ENCODE measurements at regions not wholly inside any gene's neighbourhood (a gene's known extent, or its start where the extent isn't known, plus 50 kb on each side); places are given as distances from the start of the nearest gene placed in this dataset.

DNA sequence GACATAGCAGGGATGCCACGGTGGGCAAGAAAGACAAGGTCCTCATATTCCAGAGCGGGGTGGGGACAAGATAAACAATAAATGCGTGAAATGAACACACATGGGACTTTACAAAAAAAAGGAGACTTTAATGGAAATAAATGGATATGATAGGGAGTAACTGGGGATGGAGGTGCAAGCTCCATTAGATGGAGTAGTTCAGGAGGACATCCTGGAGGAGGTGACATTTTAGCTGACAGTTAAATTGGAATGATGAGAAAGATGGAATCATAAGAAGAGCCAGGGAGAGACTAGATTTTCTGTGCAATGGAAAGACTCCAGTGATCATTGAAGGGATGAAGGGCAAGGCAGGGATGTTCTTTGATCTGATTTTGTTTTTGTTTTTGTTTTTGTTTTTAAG is 83.6 kb upstream of the MYL10 start:
- H3K36me3 ChIP-seq (replicated peaks; ENCODE audit: low read depth, low read length) = no peaks in the 10 kb centered on the region
- no peaks in the 10 kb centered on the region for H3K9me3 ChIP-seq (ENCODE audit: insufficient read depth, low read length)
- no peaks in the 10 kb centered on the region for H3K4me1 ChIP-seq (ENCODE audit: low read length)
- no peak overlapping the region for H3K27ac ChIP-seq (ENCODE audit: low read length)
- no peaks in the 10 kb centered on the region for H3K27me3 ChIP-seq (ENCODE audit: low read depth, low read length)
- TF ChIP-seq EZH2phosphoT487 (IDR thresholded peaks at IDR 0.05; ENCODE audit: low read depth) = no peak
- TF ChIP-seq, protein P1, sequence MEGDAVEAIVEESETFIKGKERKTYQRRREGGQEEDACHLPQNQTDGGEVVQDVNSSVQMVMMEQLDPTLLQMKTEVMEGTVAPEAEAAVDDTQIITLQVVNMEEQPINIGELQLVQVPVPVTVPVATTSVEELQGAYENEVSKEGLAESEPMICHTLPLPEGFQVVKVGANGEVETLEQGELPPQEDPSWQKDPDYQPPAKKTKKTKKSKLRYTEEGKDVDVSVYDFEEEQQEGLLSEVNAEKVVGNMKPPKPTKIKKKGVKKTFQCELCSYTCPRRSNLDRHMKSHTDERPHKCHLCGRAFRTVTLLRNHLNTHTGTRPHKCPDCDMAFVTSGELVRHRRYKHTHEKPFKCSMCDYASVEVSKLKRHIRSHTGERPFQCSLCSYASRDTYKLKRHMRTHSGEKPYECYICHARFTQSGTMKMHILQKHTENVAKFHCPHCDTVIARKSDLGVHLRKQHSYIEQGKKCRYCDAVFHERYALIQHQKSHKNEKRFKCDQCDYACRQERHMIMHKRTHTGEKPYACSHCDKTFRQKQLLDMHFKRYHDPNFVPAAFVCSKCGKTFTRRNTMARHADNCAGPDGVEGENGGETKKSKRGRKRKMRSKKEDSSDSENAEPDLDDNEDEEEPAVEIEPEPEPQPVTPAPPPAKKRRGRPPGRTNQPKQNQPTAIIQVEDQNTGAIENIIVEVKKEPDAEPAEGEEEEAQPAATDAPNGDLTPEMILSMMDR (IDR thresholded peaks at IDR 0.05; ENCODE audit: low read depth, low read length) = no peak
- no peaks in the 10 kb centered on the region for H4K20me1 ChIP-seq (ENCODE audit: insufficient read depth, low read length)
- H3K4me3 ChIP-seq (ENCODE audit: low read length) = no peak overlapping the region
- no peaks in the 10 kb centered on the region for H3K79me2 ChIP-seq (ENCODE audit: low read length)
- H3K9ac ChIP-seq (ENCODE audit: low read length) = no peak overlapping the region
- no peak overlapping the region for H2AFZ ChIP-seq (ENCODE audit: low read depth, low read length)
- no peak overlapping the region for H3K4me2 ChIP-seq (ENCODE audit: low read length)

DNA sequence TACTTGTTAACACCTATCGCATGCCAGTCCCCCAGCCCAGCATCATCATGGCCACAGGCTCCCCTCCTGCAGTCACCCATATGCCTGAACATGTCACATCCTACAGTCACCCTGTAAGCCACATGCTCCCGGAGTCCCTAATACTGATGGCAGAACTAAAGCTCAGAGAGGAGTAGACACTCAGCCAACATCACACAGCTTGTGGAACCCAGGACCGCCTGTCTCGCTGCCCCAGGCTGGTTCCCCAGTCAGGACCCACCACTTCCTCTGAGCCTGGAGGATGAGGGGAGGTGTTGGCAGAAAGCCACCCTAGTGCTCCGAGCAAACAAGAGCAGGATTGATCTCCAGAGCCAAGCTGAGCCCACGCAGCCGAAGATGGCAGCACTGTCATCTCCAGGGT is 85.0 kb upstream of the MYL10 start:
- H4K20me1 ChIP-seq (ENCODE audit: insufficient read depth, low read length) = no peaks in the 10 kb centered on the region
- TF ChIP-seq, protein P1 (IDR thresholded peaks at IDR 0.05; ENCODE audit: low read depth, low read length) = no peak
- no peaks in the 10 kb centered on the region for H3K27me3 ChIP-seq (ENCODE audit: low read depth, low read length)
- no peak overlapping the region for H3K4me3 ChIP-seq (ENCODE audit: low read length)
- no peaks in the 10 kb centered on the region for H3K79me2 ChIP-seq (ENCODE audit: low read length)
- no peak overlapping the region for H3K4me2 ChIP-seq (ENCODE audit: low read length)
- no peaks in the 10 kb centered on the region for H3K4me1 ChIP-seq (ENCODE audit: low read length)
- H2AFZ ChIP-seq (ENCODE audit: low read depth, low read length) = no peak overlapping the region
- H3K9ac ChIP-seq (ENCODE audit: low read length) = no peak overlapping the region
- H3K27ac ChIP-seq (ENCODE audit: low read length) = no peak overlapping the region
- H3K9me3 ChIP-seq (ENCODE audit: insufficient read depth, low read length) = no peaks in the 10 kb centered on the region
- H3K36me3 ChIP-seq (replicated peaks; ENCODE audit: low read depth, low read length) = no peaks in the 10 kb centered on the region

DNA sequence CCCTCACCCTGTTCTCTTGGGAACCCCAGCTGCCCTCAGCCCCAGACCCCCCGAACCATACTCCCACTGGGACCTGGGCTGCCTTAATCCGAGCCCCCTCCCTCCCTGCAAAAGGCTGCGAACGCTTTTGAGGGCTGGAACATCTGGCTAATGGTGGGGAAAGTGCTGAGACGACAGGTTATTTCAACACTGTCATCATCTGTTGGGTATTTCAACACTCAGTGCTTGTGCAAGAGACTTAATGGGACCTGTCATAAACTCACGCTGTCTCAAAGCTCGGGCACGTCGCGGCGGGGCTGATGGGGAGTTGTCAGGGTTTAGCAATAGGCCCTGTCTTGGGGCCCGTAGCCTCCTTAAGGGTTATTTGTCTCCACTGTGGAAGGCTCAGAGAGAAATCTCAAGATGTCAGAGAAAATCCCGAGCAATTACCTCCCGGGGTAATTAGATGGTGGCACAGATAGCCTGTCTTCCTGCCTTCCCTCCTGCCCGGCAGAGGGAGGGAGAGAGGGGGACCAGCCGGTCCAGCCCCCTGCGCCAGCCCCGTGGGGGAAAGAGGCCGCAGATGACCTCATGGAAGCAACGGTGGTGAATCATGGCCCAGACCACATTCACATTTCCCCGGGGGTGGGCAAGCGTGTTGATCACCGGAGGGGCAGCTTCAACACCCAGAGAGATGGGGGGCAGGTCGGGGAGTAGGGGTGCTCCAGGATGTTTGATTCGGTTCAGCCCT is 88.7 kb upstream of the MYL10 start:
- Histone ChIP-seq H3K9ac (ENCODE audit: low read length) (no peak overlapping the region), H3K79me2 (ENCODE audit: low read length) (no peaks in the 10 kb centered on the region), H2AFZ (ENCODE audit: low read depth, low read length) (no peak overlapping the region), H3K27me3 (ENCODE audit: low read depth, low read length) (no peaks in the 10 kb centered on the region), H3K9me3 (ENCODE audit: insufficient read depth, low read length) (no peaks in the 10 kb centered on the region), H3K4me1 (ENCODE audit: low read length) (no peaks in the 10 kb centered on the region), H3K4me3 (ENCODE audit: low read length) (no peak overlapping the region), H3K4me2 (ENCODE audit: low read length) (no peak overlapping the region), H3K27ac (ENCODE audit: low read length) (no peak overlapping the region), H4K20me1 (ENCODE audit: insufficient read depth, low read length) (no peaks in the 10 kb centered on the region), H3K36me3 (replicated peaks; ENCODE audit: low read depth, low read length) (no peaks in the 10 kb centered on the region)
- no peak for TF ChIP-seq EZH2phosphoT487 (IDR thresholded peaks at IDR 0.05; ENCODE audit: low read depth)
- TF ChIP-seq, protein P1 (IDR thresholded peaks at IDR 0.05; ENCODE audit: low read depth, low read length) = no peak

DNA sequence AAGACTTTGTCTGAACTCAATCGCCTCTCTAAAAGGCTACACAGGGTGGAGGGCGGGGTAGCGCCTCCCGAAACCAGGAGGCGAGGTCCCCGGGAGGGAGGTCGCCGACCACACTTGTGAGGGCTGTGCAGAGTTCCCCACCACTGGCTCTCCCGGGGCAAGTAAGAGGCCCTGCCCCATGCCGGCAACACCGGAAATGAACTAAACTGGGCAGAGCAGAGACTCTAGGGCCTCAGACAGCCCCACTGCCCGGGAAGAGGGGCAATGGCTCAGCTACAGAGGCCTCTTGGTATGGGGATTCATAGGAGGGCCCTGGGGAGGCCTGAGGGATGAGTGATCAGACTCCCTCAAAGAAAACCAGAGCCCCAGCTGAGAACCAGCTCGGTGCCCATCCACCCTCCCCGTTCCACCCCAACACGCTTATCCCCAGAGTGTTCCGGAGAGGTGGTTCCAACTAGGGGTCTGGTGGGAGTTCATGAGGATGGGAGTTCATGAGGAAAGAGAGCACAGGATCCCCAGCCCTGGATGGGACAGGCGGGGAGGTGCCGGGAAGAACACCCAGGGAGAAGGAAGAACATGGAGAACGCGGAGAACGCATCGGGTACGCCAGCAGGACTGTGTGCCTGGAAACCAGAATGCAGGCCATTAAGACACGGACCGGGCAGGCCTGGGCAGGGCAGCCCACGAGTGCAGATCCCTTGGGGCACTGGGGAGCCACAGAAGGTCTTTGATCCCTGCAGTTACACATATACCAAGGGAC is 89.4 kb upstream of the MYL10 start:
- Histone ChIP-seq H3K27me3 (ENCODE audit: low read depth, low read length) (no peaks in the 10 kb centered on the region), H2AFZ (ENCODE audit: low read depth, low read length) (no peak overlapping the region), H4K20me1 (ENCODE audit: insufficient read depth, low read length) (no peaks in the 10 kb centered on the region), H3K79me2 (ENCODE audit: low read length) (no peaks in the 10 kb centered on the region), H3K9me3 (ENCODE audit: insufficient read depth, low read length) (no peaks in the 10 kb centered on the region), H3K4me3 (ENCODE audit: low read length) (no peak overlapping the region), H3K27ac (ENCODE audit: low read length) (no peak overlapping the region), H3K36me3 (replicated peaks; ENCODE audit: low read depth, low read length) (no peaks in the 10 kb centered on the region), H3K4me1 (ENCODE audit: low read length) (no peaks in the 10 kb centered on the region), H3K4me2 (ENCODE audit: low read length) (no peak overlapping the region), H3K9ac (ENCODE audit: low read length) (no peak overlapping the region)
- TF ChIP-seq, protein P1 (IDR thresholded peaks at IDR 0.05; ENCODE audit: low read depth, low read length) = no peak
- no peak for TF ChIP-seq EZH2phosphoT487 (IDR thresholded peaks at IDR 0.05; ENCODE audit: low read depth)

Measured in OCI-LY3 (cell line).